NCI-H2081 treated with DMSO at 0.1 percent for 48 hours (cell line): ENCODE measurements at regions not wholly inside any gene's neighbourhood (a gene's known extent, or its start where the extent isn't known, plus 50 kb on each side); places are given as distances from the start of the nearest gene placed in this dataset.
"Not testable (repeated sequence)": the region's sequence is repeated elsewhere in the genome, so short reads cannot be mapped to it uniquely, and the experiment has no call there.

Source experiments
- DNase-seq: peaks from one replicate; lab custom pipeline; 2025; lab: John Stamatoyannopoulos, UW

GRCh38 chr1:194069831-194070218 is 883.4 kb upstream of the B3GALT2 start:
- DNase-seq = no peak

GRCh38 chr1:194069168-194069830 is 882.9 kb upstream of the B3GALT2 start:
- DNase-seq = no peak

- no peak for DNase-seq
Observed at GRCh38 chr1:194068446-194069167, 882.2 kb upstream of the B3GALT2 start.

GRCh38 chr1:194067772-194068171 is 881.4 kb upstream of the B3GALT2 start:
- DNase-seq = no peak

- no peak for DNase-seq
Observed at GRCh38 chr1:194062962-194063361, 876.5 kb upstream of the B3GALT2 start.

- no peak for DNase-seq
Observed at GRCh38 chr1:194062526-194062925, 876.1 kb upstream of the B3GALT2 start.

GRCh38 chr1:194060481-194060880 is 874.1 kb upstream of the B3GALT2 start:
- no peak for DNase-seq

- not testable (repeated sequence) for DNase-seq
Observed at GRCh38 chr1:194058268-194058667, 871.9 kb upstream of the B3GALT2 start.

- no peak for DNase-seq
Observed at GRCh38 chr1:194056169-194056568, 869.8 kb upstream of the B3GALT2 start.

- DNase-seq = no peak
Observed at GRCh38 chr1:194055536-194055935, 869.1 kb upstream of the B3GALT2 start.

- no peak for DNase-seq
Observed at GRCh38 chr1:194052514-194053338, 866.3 kb upstream of the B3GALT2 start.

- no peak for DNase-seq
Observed at GRCh38 chr1:194047921-194048320, 861.5 kb upstream of the B3GALT2 start.

- no peak for DNase-seq
Observed at GRCh38 chr1:194047206-194047605, 860.8 kb upstream of the B3GALT2 start.

GRCh38 chr1:194045416-194045815 is 859.0 kb upstream of the B3GALT2 start:
- no peak for DNase-seq

- no peak for DNase-seq
Observed at GRCh38 chr1:194044892-194045291, 858.5 kb upstream of the B3GALT2 start.

GRCh38 chr1:194043984-194044755 is 857.8 kb upstream of the B3GALT2 start:
- no peak for DNase-seq

- DNase-seq = no peak
Observed at GRCh38 chr1:194042736-194043135, 856.3 kb upstream of the B3GALT2 start.

- no peak for DNase-seq
Observed at GRCh38 chr1:194040496-194040895, 854.1 kb upstream of the B3GALT2 start.

- no peak for DNase-seq
Observed at GRCh38 chr1:194039578-194039977, 853.2 kb upstream of the B3GALT2 start.

- no peak for DNase-seq
Observed at GRCh38 chr1:194033646-194034045, 847.2 kb upstream of the B3GALT2 start.

GRCh38 chr1:194028002-194028401 is 841.6 kb upstream of the B3GALT2 start:
- DNase-seq = no peak

GRCh38 chr1:194026422-194026821 is 840.0 kb upstream of the B3GALT2 start:
- DNase-seq = no peak
